WTC11 (cell line): ENCODE measurements at regions not wholly inside any gene's neighbourhood (a gene's known extent, or its start where the extent isn't known, plus 50 kb on each side); places are given as distances from the start of the nearest gene placed in this dataset.

Experiments
- ATAC-seq: fragments of 200-7000 bp; cut with Tn5 transposase; 2 replicates; pipeline ENCODE4 v1.10.0; 2021; ENCODE audit warnings: mild to moderate bottlenecking, moderate library complexity
- CTCF ChIA-PET: fragments of 300-600 bp; sonication (Branson Sonifier 250); formaldehyde crosslinking; loops from one replicate; lab custom pipeline; 2021; ENCODE audit warnings: antibody characterized with exemption; lab: Charles Lee
- POLR2A ChIA-PET: fragments of 350-600 bp; sonication (Branson Sonifier 250); formaldehyde crosslinking; loops from one replicate; lab custom pipeline; 2021; ENCODE audit warnings: antibody characterized with exemption; lab: Charles Lee
- DNase-seq: peaks from one replicate; pipeline ENCODE4 v3.0.0; 2021; ENCODE audit warnings: low spot score
- H3K27ac Mint-ChIP-seq: 2 replicates; pipeline ENCODE4 v1.8.0; 2021; ENCODE audit warnings: mixed read lengths
- H3K27me3 Mint-ChIP-seq: 2 replicates; pipeline ENCODE4 v1.8.0; 2021; ENCODE audit warnings: low read depth, mild to moderate bottlenecking, moderate library complexity, mixed read lengths
- H3K36me3 Mint-ChIP-seq: 2 replicates; pipeline ENCODE4 v1.8.0; 2021; ENCODE audit warnings: mixed read lengths
- H3K4me1 Mint-ChIP-seq: 2 replicates; pipeline ENCODE4 v1.8.0; 2022; ENCODE audit warnings: mixed read lengths
- H3K4me3 Mint-ChIP-seq: 2 replicates; pipeline ENCODE4 v1.8.0; 2021; ENCODE audit warnings: mild to moderate bottlenecking, moderate library complexity, mixed read lengths
- H3K9me3 Mint-ChIP-seq: 2 replicates; pipeline ENCODE4 v1.8.0; 2021; ENCODE audit warnings: mixed read lengths
- CREB1 ChIP-seq: sonication (generic); formaldehyde crosslinking; IDR thresholded peaks from 2 replicates; pipeline ENCODE4 v1.8.0; 2023; ENCODE audit warnings: mild to moderate bottlenecking, missing genetic modification reagents
- CREM ChIP-seq: sonication (generic); formaldehyde crosslinking; IDR thresholded peaks from 2 replicates; pipeline ENCODE4 v1.8.1; 2022; ENCODE audit warnings: mild to moderate bottlenecking, missing genetic modification reagents, moderate library complexity
- FOXP1 ChIP-seq: sonication (generic); formaldehyde crosslinking; IDR thresholded peaks from 2 replicates; pipeline ENCODE4 v1.8.0; 2022; ENCODE audit warnings: missing genetic modification reagents, mild to moderate bottlenecking, moderate library complexity, borderline replicate concordance
- FOXP4 ChIP-seq: sonication (generic); formaldehyde crosslinking; IDR thresholded peaks from 2 replicates; pipeline ENCODE4 v1.8.0; 2022; ENCODE audit warnings: mild to moderate bottlenecking, missing genetic modification reagents
- JAZF1 ChIP-seq: fragments of 250-450 bp; sonication (Bioruptor Pico); IDR thresholded peaks from 2 replicates; pipeline ENCODE4 v1.9.0; 2021; ENCODE audit warnings: moderate library complexity, mild to moderate bottlenecking, inconsistent platforms
- KAT7 ChIP-seq: sonication (generic); formaldehyde crosslinking; IDR thresholded peaks from 2 replicates; pipeline ENCODE4 v1.8.1; 2023; ENCODE audit warnings: missing genetic modification reagents, mild to moderate bottlenecking, borderline replicate concordance
- NFATC4 ChIP-seq: fragments of 250-450 bp; sonication (Bioruptor Pico); IDR thresholded peaks from 2 replicates; pipeline ENCODE4 v1.9.0; 2021; ENCODE audit warnings: mild to moderate bottlenecking
- NFE2L1 ChIP-seq: sonication (generic); formaldehyde crosslinking; IDR thresholded peaks from 2 replicates; pipeline ENCODE4 v1.8.1; 2023; ENCODE audit warnings: missing genetic modification reagents
- NR3C1 ChIP-seq: sonication (generic); formaldehyde crosslinking; conservative IDR thresholded peaks from 2 replicates; pipeline ENCODE4 v1.8.1; 2023; ENCODE audit warnings: low read depth, mild to moderate bottlenecking, missing genetic modification reagents
- PRRX2 ChIP-seq: fragments of 250-450 bp; sonication (Bioruptor Pico); IDR thresholded peaks from 2 replicates; pipeline ENCODE4 v1.8.0; 2021; ENCODE audit warnings: mild to moderate bottlenecking
- SP1 ChIP-seq: sonication (generic); formaldehyde crosslinking; conservative IDR thresholded peaks from 2 replicates; pipeline ENCODE4 v1.8.1; 2022; ENCODE audit warnings: missing genetic modification reagents
- TCF7 ChIP-seq: sonication (generic); formaldehyde crosslinking; IDR thresholded peaks from 2 replicates; pipeline ENCODE4 v1.8.0; 2022; ENCODE audit warnings: mild to moderate bottlenecking, low read depth, missing genetic modification reagents, moderate library complexity
- TP53 ChIP-seq: sonication (generic); formaldehyde crosslinking; IDR thresholded peaks from 2 replicates; pipeline ENCODE4 v1.8.1; 2023; ENCODE audit warnings: mild to moderate bottlenecking, missing genetic modification reagents
- ZMAT4 ChIP-seq: fragments of 250-450 bp; sonication (Bioruptor Pico); IDR thresholded peaks from 2 replicates; pipeline ENCODE4 v1.9.0; 2021; ENCODE audit warnings: mild to moderate bottlenecking
- ZNF416 ChIP-seq: fragments of 250-450 bp; sonication (Bioruptor Pico); IDR thresholded peaks from 2 replicates; pipeline ENCODE4 v1.9.0; 2021; ENCODE audit warnings: mild to moderate bottlenecking, inconsistent platforms
- TF ChIP-seq, protein P1 (sequence below): sonication (generic); formaldehyde crosslinking; conservative IDR thresholded peaks from 2 replicates; pipeline ENCODE4 v1.8.1; 2022; ENCODE audit warnings: mild to moderate bottlenecking, missing genetic modification reagents
- TF ChIP-seq, protein P2 (sequence below): sonication (generic); formaldehyde crosslinking; IDR thresholded peaks from 2 replicates; pipeline ENCODE4 v1.8.1; 2022; ENCODE audit warnings: missing genetic modification reagents, borderline replicate concordance
- TF ChIP-seq, protein P3 (sequence below): sonication (generic); formaldehyde crosslinking; IDR thresholded peaks from 2 replicates; pipeline ENCODE4 v1.8.1; 2023; ENCODE audit warnings: mild to moderate bottlenecking, missing genetic modification reagents, borderline replicate concordance
- TF ChIP-seq, protein P4 (sequence below): fragments of 200-600 bp; IDR thresholded peaks from 2 replicates; pipeline ENCODE4 v1.8.0; 2022; ENCODE audit warnings: antibody characterized with exemption
- TF ChIP-seq, protein P5 (sequence below): sonication (generic); formaldehyde crosslinking; IDR thresholded peaks from 2 replicates; pipeline ENCODE4 v1.8.1; 2023; ENCODE audit warnings: mild to moderate bottlenecking, moderate library complexity, missing genetic modification reagents

DNA sequence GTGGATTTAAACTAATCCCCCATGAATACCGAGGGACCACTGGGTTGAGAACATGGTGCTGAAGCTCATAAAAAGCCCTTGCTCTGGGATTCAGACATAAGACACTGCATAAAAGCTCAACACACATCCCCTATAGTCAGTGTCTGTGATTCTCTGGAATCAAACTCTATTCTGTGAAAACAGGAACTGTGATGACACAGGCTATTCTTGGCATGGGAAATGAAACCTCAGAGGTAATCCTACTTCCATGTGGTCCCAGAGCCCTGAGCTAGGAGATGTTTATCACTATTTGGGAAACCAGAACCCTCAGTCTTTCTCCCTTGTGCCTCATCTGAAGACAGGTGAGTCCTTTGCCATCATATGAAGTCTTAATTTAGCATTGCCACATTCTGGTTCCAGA lies 135.4 kb upstream of the PRSS3 start (continued):
- TF ChIP-seq NR3C1 (CRISPR knock-in tag), result no peak
- no peak for TF ChIP-seq NFATC4
- TF ChIP-seq, protein P1, sequence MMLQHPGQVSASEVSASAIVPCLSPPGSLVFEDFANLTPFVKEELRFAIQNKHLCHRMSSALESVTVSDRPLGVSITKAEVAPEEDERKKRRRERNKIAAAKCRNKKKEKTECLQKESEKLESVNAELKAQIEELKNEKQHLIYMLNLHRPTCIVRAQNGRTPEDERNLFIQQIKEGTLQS, result no peak
- TF ChIP-seq CREB1 (CRISPR knock-in tag), result no peak
- TF ChIP-seq SP1, result no peak
- no peak for TF ChIP-seq TCF7

GRCh38 chr9:33660772-33661171 lies 134.6 kb upstream of the PRSS3 start:
- Mint-ChIP-seq H3K4me3 (no peak overlapping the region), H3K4me1 (no peaks in the 10 kb centered on the region), H3K27me3 (no peaks in the 10 kb centered on the region; the same call in none of the 2 replicates), H3K36me3 (no peaks in the 10 kb centered on the region), H3K9me3 (0 out of 2 replicates have a peak, but pooled peaks cover under 1% of the 10 kb centered on the region), H3K27ac (no peak overlapping the region)
- TF ChIP-seq PRRX2 (CRISPR knock-in tag) (no peak), JAZF1 (no peak), ZNF416 (CRISPR knock-in tag) (no peak), CREB1 (CRISPR knock-in tag) (no peak), FOXP4 (CRISPR knock-in tag) (no peak), NFATC4 (no peak), KAT7 (CRISPR knock-in tag) (no peak), NFE2L1 (CRISPR knock-in tag) (no peak), CREM (no peak), FOXP1 (CRISPR knock-in tag) (no peak), ZMAT4 (CRISPR knock-in tag) (no peak), TP53 (CRISPR knock-in tag) (no peak)
- TF ChIP-seq, protein P2, sequence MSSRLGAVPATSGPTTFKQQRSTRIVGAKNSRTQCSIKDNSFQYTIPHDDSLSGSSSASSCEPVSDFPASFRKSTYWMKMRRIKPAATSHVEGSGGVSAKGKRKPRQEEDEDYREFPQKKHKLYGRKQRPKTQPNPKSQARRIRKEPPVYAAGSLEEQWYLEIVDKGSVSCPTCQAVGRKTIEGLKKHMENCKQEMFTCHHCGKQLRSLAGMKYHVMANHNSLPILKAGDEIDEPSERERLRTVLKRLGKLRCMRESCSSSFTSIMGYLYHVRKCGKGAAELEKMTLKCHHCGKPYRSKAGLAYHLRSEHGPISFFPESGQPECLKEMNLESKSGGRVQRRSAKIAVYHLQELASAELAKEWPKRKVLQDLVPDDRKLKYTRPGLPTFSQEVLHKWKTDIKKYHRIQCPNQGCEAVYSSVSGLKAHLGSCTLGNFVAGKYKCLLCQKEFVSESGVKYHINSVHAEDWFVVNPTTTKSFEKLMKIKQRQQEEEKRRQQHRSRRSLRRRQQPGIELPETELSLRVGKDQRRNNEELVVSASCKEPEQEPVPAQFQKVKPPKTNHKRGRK (CRISPR knock-in tag), result no peak
- TF ChIP-seq, protein P3, sequence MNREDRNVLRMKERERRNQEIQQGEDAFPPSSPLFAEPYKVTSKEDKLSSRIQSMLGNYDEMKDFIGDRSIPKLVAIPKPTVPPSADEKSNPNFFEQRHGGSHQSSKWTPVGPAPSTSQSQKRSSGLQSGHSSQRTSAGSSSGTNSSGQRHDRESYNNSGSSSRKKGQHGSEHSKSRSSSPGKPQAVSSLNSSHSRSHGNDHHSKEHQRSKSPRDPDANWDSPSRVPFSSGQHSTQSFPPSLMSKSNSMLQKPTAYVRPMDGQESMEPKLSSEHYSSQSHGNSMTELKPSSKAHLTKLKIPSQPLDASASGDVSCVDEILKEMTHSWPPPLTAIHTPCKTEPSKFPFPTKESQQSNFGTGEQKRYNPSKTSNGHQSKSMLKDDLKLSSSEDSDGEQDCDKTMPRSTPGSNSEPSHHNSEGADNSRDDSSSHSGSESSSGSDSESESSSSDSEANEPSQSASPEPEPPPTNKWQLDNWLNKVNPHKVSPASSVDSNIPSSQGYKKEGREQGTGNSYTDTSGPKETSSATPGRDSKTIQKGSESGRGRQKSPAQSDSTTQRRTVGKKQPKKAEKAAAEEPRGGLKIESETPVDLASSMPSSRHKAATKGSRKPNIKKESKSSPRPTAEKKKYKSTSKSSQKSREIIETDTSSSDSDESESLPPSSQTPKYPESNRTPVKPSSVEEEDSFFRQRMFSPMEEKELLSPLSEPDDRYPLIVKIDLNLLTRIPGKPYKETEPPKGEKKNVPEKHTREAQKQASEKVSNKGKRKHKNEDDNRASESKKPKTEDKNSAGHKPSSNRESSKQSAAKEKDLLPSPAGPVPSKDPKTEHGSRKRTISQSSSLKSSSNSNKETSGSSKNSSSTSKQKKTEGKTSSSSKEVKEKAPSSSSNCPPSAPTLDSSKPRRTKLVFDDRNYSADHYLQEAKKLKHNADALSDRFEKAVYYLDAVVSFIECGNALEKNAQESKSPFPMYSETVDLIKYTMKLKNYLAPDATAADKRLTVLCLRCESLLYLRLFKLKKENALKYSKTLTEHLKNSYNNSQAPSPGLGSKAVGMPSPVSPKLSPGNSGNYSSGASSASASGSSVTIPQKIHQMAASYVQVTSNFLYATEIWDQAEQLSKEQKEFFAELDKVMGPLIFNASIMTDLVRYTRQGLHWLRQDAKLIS, result no peak
- TF ChIP-seq, protein P4, sequence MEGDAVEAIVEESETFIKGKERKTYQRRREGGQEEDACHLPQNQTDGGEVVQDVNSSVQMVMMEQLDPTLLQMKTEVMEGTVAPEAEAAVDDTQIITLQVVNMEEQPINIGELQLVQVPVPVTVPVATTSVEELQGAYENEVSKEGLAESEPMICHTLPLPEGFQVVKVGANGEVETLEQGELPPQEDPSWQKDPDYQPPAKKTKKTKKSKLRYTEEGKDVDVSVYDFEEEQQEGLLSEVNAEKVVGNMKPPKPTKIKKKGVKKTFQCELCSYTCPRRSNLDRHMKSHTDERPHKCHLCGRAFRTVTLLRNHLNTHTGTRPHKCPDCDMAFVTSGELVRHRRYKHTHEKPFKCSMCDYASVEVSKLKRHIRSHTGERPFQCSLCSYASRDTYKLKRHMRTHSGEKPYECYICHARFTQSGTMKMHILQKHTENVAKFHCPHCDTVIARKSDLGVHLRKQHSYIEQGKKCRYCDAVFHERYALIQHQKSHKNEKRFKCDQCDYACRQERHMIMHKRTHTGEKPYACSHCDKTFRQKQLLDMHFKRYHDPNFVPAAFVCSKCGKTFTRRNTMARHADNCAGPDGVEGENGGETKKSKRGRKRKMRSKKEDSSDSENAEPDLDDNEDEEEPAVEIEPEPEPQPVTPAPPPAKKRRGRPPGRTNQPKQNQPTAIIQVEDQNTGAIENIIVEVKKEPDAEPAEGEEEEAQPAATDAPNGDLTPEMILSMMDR, result no peak
- TF ChIP-seq, protein P5, sequence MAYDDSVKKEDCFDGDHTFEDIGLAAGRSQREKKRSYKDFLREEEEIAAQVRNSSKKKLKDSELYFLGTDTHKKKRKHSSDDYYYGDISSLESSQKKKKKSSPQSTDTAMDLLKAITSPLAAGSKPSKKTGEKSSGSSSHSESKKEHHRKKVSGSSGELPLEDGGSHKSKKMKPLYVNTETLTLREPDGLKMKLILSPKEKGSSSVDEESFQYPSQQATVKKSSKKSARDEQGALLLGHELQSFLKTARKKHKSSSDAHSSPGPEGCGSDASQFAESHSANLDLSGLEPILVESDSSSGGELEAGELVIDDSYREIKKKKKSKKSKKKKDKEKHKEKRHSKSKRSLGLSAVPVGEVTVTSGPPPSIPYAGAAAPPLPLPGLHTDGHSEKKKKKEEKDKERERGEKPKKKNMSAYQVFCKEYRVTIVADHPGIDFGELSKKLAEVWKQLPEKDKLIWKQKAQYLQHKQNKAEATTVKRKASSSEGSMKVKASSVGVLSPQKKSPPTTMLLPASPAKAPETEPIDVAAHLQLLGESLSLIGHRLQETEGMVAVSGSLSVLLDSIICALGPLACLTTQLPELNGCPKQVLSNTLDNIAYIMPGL (CRISPR knock-in tag), result no peak
- ChIA-PET POLR2A (no interaction called here), CTCF (interaction anchor here (1.0 kb wide), 1 partner anchor 37 kb away, joined by 4 read pairs; no protein-coding TSS in a partner anchor)
- ATAC-seq (no peak), DNase-seq (no peak)
